Activated CD4-positive, alpha-beta T cell treated with anti-CD3 and anti-CD28 coated beads, Interleukin-2, amount 50 U/mL, for 4 hours (primary cell): ENCODE measurements at regions not wholly inside any gene's neighbourhood (a gene's known extent, or its start where the extent isn't known, plus 50 kb on each side); places are given as distances from the start of the nearest gene placed in this dataset.
"Not testable (repeated sequence)": the region's sequence is repeated elsewhere in the genome, so short reads cannot be mapped to it uniquely, and the experiment has no call there.

Experiments used
- DNase-seq, 2 experiments: peaks; one replicate each; pipeline ENCODE4 v3.0.0-alpha.2; 2020

DNA sequence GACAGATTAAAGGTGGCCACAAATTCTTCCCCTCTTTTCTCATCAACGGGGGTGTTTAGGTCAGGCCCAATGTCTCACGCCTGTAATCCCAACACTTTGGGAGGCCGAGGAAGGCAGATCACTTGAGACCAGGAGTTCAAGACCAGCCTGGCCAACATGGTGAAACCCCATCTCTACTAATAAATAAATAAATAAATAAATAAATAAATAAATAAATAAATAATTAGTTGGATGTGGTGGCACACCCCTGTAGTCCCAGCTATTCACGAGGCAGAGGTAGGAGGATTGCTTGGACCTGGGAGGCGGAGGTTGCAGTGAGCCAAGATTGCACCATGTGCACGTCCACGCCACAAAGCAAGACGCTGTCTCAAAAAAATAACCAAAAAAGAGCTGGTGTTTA, 180.7 kb downstream of the FASLG start:
- not testable (repeated sequence) for DNase-seq

DNA sequence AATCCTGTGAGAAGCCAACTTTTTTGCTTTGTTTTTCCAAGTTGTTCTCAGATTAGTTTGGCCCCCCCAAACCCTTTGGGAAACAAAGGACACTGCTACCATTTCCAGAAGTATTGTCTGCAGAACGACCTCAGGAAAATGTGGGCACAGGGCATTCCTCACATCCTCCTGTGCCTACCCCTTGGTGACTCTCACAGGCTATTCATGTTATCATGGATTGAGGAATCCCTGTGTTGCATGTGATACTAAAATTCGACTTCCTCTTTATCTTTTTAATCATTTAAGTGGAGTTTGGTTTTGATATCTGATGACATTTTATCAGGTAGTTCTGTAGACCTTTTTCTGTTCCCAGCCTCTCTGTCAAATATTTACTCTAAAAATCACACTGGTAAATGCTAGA, 184.5 kb downstream of the FASLG start:
- DNase-seq: no peak

DNA sequence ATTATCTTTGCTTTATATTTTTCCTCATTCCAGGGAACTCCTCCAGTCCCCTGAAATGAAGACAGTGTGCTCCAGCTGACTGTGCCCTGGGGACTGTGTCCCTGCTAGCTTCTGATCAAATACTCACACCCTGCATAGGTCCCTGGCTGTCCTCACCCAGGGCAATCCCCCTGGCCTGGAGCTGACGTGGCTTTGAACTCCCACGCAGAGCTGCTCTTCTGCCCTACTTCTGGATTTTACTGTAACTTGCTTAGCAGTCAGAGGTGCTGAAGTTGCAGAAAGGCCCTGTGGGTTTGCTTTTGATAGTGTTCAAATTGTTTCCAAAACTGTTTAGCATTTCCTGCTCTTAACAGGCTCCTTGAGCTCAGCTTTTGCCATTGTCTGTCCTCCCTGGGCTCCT, 186.5 kb downstream of the FASLG start:
- DNase-seq: peak; percentile 37 to 60

DNA sequence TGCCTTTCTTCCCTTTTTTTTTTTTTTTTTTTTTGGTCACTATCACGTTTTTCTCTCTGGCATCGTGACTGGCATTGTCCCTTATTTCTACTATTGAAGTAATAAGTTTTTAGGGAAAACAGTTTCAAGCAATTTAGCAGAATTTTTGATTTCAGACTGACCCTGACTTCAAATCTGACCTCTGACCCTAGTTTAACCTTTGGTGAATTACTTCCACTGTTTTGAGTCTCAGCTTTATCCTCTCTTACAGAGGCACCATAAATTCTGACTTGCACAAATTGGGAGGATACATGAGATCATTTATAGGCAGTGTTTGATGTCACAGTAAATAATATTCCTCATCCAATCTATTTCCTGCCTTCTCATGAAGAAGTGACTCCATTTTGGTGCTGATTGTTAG, 187.0 kb downstream of the FASLG start:
- DNase-seq: no peak

DNA sequence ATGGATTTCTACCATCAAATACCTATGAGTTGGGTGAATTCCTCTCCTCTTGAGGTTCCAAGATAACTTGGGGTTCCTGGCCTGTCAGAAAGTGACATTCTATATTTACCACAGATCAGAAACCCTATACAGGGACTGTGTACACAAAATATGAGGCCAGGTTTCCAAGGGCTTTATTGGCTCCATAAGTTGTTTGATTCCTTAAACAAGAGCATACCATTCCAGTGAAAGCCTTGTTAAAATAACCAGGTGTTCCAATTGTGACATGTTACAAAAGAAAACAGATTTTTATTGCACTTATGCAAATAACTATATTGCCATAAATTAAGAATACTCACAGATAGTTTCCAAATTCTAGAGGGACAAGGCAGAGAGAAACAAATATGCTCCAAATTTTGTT, 188.9 kb downstream of the FASLG start:
- not testable (repeated sequence) for DNase-seq

DNA sequence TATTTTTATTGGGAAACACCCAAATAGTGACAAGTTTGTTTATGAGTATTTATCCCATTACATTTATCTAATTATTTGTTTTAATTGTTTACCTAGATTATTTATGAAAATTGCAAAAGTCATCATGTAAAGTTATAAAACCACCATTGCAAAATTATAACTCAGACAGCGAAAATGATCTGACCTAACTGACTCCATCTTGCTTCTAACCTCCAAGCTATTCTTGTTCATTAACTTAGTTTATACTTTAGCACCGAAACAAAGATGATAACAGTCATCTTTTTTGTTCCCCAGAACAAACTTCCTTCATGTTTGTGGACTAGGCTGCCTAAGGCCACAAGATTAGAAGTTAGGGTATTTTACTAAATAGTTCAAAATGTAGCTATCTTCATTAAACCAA, 190.8 kb downstream of the FASLG start:
- DNase-seq: no peak

DNA sequence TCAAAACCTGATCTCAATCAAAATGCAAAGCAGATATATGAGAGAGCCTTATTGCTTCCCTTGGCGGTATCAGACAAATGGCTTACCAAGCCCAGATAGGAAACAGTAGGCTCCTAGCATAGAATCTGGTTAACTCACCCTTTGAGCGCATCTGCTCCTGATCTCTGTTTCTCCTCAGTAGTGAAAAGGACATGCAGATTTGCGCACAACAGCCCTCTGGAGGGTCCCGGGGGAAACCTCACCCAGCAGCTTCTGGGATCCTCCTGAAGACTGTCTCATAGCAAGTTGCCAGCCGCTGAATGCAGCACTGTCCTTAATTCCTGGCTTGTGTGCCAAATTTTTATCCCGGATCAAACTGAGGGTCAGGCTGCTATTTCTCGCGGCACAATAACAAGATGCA, 192.2 kb downstream of the FASLG start:
- DNase-seq: no peak

DNA sequence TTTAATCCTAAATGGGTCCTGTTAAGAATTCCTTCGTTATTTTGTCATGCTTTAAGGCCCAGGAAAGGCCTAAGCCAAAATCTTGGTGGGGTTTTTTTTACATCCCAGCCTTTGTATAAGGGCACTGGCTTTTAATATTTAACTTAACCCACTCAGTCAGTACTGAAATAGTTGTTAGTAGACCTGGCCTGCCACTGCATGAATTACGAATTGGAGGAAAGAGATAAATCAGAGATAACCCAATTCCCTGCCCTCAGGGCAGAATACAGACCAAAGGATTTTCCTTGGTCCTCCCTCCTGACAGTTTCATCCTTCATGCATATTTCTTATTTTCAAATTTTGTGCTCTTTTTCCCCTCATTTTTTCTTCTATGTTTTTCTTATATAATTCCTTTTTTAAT, 193.0 kb downstream of the FASLG start:
- DNase-seq: no peak

DNA sequence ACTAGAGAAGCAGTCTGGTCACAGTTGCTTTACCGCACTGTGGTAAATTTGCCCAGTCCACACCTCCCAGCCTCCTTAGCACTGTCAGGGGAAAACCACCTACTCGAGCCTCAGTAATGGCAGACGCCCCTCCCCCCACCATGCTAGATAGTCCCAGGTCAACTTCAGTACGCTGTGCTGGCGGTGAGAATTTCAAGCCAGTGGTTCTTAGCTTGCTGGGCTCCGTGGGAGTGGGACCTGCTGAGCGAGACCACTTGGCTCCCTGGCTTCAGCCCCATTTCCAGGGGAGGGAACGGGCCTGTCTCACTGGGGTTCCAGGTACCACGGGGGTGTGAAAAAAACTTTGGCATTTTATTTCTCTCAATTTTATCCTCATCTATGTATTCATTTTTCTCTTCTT, 194.8 kb downstream of the TNFSF18 start:
- not testable (repeated sequence) for DNase-seq

DNA sequence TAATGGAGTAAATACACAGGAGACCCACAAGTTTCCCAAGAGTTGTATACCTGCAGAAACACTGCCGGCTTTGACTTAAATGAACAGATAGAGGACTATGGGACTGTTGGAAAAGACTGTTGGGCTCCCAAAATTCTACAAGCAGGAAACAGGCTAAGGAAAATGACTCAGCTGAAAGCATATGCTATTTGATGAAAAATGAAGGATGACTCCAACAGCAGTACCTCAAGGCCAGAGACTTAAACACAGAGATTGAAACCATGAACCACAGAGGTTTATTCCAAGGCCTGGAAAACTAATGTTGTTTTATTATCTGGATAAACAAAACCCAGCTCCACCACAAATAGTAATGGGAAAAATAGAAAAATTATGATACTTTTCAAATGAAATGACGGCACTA, 187.7 kb downstream of the TNFSF18 start:
- no peak for DNase-seq

DNA sequence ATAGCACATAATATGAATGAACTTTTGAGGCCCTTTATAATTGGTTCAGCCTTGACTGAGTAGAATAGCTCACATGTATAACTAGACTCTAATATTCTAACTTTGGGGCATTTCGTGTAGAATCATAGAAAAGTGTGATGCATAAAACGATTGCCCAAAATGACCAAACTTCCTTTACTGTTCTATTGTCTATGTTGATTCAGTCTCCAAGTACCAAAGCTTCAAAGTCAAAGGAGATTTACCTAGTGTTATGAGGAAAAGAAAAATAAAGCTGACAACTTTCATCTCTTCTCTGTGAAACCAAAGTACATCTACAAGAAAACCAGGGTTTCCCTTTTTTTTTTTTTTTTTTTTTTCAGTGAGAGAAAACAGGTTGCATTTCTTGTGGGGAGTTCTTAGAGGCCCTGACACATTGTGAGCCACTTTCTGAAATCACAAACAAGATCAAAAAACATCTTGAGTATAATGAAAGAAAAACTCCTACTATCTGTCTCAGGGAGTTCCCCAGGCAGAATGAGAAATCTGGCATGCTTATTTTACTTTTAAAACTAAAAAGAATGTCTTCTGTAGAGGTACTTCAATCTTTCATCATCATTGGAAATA, 183.4 kb downstream of the TNFSF18 start:
- DNase-seq: no peak

DNA sequence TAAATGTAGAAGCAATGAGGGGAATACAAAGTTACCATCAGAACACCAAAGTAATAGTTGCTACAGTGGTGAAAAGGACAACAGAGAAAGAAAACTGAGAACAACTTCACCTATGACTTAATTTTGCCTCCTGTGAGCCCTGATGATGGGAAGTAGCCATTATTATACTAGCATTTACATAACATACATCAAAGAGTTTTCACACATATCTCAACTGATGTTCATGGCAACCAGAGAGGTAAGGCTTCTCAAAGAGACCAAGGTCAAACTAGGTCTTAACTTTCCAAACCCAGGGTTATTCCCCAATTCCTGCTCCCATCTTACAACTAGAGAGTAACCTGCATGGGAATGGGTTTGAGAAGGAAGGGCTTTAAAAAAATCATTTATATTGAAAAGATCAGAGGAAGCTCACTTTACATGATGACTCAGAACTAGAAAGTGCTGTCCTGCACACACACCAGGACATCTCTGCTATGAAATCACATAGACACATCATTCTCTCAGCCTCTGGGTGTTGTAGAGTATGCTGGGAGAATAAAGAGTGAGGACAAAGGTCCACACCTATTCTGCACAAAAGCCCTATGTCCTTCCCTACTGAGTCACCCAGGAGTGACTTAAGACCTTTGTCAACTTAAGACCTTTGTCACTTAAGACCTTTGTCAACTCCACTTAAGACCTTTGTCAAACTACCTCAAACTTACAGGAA, 179.7 kb downstream of the TNFSF18 start:
- no peak for DNase-seq

DNA sequence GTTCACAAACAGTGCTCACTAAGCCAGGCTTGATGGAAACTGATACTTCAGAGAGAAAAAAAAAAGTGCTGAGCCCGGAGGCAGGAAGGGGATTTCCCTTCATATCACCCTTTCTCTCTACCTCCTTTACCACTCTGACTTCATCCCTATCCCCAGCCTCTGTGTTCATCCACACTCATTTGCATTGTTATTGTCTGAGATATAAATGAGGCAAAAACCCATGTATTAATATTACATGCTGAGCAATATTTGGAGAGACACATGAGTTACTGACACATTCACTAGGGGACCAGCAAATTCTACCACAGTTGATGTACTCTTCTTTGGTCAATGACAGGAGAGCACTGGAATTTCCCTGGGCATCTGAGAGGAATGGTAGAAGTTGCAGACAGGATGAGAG, 175.8 kb downstream of the TNFSF18 start:
- DNase-seq: no peak

DNA sequence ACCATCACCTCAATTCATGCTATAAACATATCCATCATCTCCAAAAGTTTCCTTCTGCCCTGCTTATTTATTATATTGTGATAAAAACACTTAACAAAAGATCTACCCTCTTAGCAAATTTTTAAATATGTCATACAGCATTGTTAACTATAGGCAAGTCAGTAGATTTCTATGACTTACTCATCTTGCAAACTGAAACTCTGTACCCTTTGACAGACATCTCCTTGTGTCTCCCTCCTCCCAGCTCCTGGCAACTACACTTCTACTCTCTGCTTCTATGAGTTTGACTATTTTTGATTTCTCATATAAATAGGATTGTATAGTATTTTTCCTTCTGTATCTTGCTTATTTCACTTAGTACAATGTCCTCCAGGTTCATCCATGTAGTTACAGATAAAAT, 174.8 kb downstream of the TNFSF18 start:
- DNase-seq: no peak

DNA sequence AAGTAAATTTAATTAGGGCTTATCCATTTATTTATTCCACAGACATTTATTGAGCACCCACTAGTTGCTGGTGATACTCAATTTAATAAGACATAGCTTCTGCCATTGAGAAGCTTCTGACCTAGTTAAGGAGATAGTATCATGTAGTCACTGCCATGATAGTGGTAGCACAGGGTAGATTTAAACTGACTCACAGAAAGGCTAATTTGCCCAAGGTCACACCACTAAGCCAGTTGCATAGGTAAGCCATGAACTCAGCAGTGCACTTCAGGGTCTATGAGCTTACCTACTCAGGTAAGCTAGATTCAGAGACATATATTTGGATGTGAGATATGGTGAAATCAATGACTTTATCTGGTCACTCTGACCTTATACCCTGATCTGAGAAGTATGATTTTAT, 168.4 kb downstream of the TNFSF18 start:
- no peak for DNase-seq

DNA sequence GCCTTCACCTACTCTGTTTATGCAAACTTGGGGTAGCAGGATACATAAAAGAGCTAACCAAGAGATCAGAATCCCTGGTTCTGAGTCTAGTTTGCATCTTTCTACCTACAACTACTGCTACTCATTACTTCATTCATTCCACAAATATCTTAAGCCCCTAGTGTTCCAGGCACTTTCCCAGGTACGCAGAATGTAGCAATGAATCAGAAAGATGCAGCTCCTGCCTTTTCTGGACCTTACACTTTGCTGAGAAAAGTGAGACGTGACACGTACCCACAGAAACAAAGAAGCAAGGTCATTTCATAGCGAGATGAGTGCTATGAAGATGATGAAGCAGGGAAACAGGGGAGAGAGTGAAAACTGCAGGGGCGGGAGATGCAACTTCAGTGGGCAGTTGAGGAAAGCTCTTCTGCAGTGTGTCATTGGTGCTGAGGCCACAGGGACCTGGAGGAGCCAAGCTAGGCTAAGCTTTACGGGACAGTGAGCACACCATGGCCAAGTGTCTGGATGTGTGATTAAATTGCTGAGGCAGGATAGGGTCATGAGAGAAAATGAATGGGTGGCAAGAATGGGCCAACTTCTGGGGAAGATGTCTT, 167.9 kb downstream of the TNFSF18 start:
- DNase-seq: no peak

DNA sequence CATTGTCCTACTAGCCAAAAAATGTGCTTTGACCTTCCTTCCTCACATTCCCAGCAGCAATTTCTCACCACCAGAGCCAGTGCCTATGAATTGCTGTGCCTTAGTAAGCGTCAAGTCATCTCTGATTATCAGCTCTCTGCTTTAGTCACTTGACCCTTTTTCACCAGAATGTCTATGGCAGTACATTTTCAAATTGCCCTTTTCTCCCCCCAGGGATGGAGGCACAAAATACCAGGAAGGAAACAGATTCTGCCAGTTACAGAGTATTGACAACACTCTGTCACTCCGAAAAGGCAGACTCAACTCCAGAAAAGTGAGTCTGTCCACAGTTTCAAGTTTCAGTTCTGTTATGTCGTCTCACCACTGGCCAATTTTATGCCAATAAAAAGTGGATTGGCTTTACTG, 167.4 kb downstream of the TNFSF18 start:
- no peak for DNase-seq

DNA sequence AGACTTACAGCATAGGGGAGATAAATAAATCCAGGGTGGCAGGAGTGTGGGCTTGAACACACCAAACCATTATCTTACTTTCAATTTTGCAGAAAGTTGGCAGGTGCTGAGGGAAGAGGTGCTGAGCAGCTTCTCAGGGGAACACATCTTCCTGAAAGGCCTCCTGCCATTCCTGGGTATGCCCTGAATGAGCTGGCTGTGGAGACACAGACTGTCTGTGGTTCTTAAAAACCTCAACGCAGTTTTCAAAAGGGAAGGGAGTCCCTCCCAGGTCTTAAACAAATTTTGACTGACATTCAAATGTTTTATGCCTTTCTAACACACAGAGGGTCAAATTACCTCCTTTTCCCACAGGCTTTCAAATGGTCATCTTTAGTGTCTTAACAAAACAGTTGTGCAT, 166.9 kb downstream of the TNFSF18 start:
- DNase-seq: no peak

DNA sequence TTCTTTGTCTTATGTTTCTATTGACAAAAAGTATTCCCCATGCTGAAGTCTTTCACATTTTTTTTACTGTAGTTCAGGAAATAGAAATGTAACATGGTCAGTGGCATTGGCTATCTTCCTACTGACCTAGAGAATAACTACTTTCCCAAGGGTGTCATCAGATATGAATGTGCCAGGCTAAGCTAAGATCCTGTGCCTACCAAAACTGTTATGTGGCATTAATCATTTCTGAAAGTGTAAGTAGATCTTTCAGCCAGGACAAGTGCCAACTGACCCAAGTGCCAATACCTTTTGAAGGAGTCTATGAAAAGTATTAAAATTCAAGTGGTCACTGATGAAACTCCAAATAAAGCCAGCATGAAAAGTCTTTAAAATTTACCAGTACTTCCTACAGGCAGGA, 165.3 kb downstream of the TNFSF18 start:
- DNase-seq: no peak

DNA sequence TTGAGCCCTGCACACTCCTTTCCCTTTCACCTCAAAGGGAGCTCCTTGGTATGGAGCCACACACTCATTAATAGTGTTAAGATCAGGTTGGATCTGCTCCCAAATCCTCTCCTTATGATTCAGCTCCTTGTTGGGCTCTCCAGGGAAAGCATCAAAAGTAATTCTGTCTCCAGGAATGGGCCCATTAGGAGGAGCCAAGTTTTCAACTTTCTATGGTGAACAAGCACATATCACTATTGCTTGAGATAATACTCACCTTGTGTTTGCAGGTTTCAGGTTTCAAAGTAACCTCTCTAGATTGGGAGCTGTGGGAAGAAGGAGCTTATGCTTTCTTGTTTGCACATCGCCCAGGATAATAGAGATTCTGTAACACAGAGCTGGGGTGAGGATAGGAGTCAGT, 164.8 kb downstream of the TNFSF18 start:
- DNase-seq: no peak

DNA sequence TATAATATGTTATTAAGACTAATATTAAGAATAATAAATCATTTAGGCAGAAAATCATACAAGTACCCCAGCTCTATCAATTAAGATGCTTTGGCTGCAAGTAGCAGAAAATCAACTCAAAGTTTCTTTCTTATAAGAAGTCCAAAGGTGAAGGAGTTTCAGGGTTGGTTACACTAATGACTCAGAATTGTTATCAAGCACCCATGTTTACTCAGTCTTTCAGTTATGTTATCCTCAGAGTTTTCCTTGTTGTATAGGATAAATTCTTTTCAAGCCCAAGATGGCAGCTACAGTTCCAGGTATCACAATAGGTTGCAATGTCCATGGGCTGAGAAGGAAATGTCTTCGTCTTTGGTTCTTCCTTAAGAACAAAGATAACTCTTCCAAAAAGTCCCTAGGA, 163.6 kb downstream of the TNFSF18 start:
- no peak for DNase-seq

DNA sequence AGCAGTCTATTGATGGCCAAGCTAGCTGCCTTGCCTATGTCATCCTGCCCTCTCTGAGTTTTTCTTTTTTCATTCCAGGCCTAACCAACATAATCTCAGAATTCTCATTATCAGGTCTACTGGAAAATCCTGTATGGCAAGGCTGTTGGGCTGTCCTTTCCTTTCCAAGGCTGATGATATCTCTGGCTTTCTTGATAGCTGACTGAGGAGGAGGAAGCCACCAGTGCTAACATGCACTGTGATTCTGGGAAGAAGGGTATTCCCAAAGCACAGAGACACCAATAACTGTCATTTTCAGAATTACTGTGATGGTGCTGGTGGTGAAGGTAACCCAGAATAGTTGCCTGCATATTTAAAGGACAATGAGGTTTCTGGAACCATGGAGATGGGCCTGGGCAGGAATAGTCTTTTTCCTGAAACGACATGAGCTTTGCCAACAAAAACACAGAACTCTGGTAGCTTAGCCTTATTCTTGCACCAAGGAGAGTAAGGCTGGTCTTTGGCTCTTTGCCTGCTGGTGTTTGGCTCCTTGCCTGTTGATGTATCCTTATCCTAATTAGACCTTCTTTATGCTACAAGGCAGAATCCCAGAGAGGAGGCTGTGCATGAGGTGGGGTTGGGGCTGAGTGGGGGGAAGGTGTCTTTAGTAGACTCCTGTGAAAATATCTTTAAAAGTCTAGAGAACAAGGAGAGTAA, 157.4 kb downstream of the TNFSF18 start:
- no peak for DNase-seq

DNA sequence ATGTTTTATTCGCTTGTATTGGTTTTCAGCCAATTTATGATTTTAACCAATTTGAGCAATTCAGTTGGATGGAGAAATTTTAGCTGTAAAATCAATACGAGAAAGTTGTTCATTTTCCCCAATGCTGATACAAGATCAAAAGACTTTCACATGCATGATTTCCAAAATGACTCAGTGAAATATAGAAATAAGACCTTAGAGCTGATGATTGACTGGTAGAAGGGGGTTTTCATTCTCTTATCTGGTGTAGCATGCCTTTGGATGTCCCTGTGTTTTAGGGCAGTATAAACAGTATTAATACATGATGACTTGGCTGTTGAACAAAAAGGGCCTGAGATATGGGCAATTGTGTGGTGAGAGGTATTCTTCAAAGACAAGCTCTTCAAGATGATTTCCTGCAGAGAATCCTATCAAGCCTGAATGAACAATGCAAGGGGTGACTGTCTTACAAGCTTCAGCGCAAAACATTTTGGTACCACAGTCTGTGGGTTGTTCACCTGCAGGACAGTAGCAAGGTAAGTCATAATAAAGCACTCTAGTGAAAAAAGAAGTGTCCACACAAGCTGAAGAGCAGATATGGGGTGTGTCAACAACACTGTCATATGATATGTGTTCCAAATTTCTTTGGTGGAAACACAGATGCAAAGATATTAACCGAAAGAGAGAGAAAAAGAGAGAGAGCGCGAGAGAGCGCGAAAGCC, 156.2 kb downstream of the TNFSF18 start:
- DNase-seq: no peak
